KBM-7 (cell line): ENCODE measurements at regions not wholly inside any gene's neighbourhood (a gene's known extent, or its start where the extent isn't known, plus 50 kb on each side); places are given as distances from the start of the nearest gene placed in this dataset.
"Not testable (repeated sequence)": the region's sequence is repeated elsewhere in the genome, so short reads cannot be mapped to it uniquely, and the experiment has no call there.

Experiments used
- DNase-seq: peaks from one replicate; pipeline ENCODE4 v3.0.0-alpha.2; 2015
- in situ Hi-C: fragments of 300-500 bp; cut with MboI; formaldehyde crosslinking; loops from 2 replicates; pipeline ENCODE4 v1.14.3; 2020; ENCODE audit warnings: low sequenced_read_pairs, low pct_unique_long_range_greater_than_20kb, mixed read lengths

DNA sequence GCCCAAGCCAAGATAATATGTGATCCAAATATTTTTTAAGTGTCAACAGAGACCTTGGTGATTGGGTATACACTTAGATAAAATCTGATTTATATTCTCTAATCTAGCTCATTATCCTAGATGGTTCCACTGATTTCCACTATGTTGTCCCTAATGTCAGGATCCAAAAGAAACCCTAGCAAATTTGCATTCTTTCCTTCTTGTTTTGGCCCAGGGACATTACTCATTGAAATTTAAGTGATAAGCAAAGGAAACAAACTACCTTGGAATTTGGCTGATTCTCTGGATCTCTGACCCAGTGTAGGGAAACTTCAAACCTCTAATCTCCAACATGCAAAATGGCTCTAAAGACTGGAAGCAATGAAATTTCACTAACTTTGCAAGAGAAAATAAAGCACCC, 179.8 kb upstream of the MEIS1 start:
- DNase-seq, result no peak
- in situ Hi-C loops, result no loop called here

DNA sequence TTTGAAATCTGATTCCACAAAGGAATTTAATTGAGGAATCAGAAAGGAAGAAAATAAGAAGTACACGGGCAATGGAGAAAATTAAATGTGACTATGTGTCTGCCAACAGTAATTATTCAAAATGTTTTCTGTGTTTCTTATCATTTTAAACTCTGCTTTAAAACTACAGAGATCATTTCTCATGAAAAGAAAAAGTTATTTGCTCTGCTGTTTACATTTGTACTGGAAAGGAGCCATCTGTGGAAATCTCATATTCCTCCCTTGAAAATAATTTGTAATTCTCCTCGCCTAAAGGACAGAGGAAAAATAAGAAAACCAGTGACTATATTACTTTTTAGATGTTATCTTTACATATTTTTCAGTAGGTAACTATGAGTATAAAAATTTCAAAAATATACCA, 181.9 kb upstream of the MEIS1 start:
- no peak for DNase-seq
- in situ Hi-C loops, result no loop called here

DNA sequence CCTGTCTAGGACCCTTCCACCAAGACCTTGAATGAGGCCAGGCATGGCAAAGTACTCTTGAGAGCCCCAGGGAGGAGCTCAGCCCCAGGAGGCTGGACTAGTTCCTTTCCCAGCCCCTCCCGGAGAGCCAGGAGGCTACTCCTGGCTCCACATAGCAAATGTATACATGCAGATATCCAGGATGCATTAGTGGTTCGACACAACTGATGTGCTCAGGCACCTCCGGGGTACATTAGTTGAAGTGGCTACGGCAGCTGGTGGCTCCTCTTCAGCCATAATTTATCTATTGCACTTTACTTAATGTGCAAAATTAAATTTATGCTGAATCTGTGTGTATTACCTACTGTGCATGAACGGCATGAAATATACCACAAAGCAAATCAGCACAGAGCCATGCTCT, 182.8 kb upstream of the MEIS1 start:
- in situ Hi-C loops, result no loop called here
- no peak for DNase-seq

DNA sequence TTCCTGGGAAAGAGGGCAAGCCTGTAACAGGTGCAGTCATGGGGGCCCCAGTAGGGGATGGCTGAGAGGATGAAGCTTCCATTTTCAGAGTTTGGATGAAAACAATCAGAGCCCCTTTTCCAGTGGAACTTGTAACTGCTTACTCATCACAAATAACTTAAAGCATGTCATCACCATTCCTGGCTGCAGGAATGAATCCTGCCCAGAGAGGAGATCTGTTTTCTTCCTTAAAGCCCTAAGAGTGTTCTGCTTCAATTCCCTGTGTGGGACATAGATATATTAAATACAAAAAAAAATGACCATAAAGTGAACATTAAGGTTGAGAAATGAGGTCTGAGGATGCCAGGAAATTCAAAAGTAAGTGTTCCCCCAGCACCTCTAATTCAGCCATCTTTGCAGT, 183.4 kb upstream of the MEIS1 start:
- no peak for DNase-seq
- in situ Hi-C loops, result no loop called here

DNA sequence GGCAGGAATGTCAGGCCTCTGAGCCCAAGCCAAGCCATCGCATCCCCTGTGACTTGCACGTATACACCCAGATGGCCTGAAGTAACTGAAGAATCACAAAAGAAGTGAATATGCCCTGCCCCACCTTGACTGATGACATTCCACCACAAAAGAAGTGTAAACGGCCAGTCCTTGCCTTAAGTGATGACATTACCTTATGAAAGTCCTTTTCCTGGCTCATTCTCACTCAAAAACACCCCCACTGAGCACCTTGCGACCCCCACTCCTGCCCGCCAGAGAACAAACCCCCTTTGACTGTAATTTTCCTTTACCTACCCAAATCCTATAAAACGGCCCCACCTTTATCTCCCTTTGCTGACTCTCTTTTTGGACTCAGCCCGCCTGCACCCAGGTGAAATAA, 185.8 kb upstream of the MEIS1 start:
- DNase-seq, in situ Hi-C loops: not testable (repeated sequence)

DNA sequence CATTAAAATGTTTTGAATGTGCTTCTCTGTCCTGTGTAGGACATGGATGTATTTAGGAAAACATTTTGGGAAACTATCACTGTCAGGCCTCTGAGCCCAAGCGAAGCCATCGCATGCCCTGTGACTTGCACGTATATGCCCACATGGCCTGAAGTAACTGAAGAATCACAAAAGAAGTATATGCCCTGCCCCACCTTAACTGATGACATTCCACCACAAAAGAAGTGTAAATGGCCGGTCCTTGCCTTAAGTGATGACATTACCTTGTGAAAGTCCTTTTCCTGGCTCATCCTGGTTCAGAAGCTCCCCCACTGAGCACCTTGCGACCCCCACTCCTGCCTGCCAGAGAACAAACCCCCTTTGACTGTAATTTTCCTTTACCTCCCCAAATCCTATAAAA, 191.1 kb upstream of the MEIS1 start:
- in situ Hi-C loops, DNase-seq: not testable (repeated sequence)

DNA sequence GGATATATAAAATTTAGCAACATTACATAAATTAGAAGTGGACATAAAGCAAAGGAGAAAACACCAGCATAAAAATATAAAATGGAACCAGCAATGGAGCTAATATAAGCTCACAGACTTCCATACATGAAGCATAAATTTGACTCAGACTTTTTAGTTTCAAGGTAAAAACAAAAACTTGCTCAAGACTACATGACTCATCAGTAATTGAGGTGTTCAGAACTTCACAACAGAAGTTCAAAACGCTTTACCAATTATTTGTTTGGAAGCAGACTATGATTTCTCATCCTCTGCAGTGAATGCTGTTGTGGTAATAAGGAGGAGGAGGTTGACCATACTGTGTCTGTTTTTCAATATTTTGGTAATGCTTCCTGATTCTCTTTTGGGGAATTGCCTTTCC, 192.0 kb upstream of the MEIS1 start:
- in situ Hi-C loops, result not testable (repeated sequence)

DNA sequence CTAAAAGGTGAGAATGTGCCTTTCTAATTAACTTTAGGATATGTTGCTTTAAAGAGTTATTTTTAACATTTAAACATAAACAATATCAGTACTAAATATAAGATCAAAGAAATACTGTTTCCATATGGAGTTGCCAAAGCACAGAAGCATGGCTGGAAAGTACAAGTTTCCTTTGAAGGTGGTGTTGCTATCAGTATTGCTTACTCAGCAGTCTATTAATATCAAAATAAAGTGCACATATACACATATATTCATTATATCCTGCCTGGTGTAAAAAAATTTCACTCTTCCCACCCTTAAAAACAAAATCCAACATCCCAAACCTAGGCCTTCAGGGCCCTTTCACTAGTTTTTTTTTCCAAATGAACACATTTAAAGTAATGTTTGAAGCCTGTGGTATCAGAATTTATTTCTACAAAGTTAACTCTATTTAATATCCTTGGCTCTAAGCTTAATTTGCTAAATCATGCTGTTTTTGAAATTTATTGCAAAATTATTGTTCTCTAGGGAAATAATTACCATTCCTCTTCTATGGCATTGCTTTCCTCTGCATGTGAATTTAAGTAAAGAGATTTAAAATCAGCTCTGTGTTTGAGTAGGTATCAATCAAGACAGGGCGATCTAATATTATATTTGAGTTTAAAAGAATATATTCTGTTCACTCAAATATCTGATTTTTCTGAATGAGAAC, 192.7 kb upstream of the MEIS1 start:
- DNase-seq, result no peak
- in situ Hi-C loops, result no loop called here

More for the DNA sequence above, 192.0 kb upstream of the MEIS1 start:
- not testable (repeated sequence) for DNase-seq

DNA sequence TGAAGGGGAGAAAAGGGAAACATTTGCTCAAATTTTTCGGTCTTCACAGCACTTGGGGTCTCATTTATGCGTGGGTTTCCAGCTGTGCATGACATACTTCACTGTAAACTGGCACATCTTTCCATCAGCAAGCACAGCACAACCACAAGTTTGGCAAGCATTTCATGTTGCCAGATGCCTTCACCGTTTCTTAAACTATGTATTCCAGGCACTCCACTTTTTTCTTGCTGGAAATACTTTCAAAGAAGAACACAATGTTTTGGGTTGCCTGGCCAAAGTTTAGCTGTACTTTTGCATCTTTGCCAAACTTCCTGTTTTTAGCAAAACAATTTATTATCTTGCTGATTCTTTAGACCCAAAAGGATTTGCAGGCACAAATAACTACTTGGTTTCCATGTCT, 194.6 kb upstream of the MEIS1 start:
- no peak for DNase-seq
- in situ Hi-C loops, result no loop called here

DNA sequence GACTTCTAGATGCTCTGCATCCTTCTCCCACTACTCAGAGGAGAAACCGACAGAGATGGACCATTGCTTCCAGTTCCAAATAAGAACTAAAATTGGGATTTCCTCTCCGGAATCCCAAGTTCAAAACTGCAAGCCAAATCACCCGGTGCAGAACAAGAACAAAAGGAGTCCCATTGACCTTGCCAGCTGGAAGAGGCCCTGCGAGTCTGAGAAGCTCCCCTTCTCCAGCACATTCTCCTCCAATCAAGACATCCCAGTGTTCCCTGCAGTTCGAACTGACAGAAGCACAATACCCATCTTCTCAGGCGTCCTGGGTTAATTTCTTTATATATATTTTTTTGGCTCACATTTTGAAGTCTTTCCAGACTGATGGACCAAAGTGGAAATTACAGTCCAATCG, 195.3 kb upstream of the MEIS1 start:
- DNase-seq, result no peak
- in situ Hi-C loops, result no loop called here

DNA sequence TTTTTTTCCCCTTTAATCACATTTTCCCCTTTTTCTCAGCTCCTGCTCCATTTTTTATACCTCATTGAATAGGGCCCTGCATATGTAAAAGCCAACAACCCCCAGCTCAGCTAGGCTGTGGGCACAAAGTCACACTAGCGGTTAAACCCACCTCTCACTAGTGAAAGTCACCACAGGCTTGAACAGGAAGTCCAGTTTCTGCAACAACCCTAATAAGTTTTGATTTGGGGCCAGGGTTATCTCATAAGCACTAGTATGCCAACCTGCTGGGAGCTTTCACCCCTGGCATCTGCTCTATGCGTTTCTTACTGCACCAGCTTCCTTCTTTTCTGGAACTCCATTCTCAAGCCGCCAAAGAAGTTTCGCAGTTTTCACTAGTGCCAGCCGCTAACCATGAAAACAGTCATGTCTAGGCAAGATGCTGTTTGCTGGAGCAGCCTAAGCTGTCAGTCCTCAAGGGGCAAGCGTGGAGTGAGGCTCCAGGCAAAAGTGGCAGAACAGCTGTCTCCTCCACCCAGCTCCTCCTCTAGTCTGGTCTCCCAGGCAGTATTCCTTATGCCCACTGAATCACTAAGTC, 197.0 kb upstream of the MEIS1 start:
- in situ Hi-C loops, result no loop called here
- DNase-seq, result no peak

DNA sequence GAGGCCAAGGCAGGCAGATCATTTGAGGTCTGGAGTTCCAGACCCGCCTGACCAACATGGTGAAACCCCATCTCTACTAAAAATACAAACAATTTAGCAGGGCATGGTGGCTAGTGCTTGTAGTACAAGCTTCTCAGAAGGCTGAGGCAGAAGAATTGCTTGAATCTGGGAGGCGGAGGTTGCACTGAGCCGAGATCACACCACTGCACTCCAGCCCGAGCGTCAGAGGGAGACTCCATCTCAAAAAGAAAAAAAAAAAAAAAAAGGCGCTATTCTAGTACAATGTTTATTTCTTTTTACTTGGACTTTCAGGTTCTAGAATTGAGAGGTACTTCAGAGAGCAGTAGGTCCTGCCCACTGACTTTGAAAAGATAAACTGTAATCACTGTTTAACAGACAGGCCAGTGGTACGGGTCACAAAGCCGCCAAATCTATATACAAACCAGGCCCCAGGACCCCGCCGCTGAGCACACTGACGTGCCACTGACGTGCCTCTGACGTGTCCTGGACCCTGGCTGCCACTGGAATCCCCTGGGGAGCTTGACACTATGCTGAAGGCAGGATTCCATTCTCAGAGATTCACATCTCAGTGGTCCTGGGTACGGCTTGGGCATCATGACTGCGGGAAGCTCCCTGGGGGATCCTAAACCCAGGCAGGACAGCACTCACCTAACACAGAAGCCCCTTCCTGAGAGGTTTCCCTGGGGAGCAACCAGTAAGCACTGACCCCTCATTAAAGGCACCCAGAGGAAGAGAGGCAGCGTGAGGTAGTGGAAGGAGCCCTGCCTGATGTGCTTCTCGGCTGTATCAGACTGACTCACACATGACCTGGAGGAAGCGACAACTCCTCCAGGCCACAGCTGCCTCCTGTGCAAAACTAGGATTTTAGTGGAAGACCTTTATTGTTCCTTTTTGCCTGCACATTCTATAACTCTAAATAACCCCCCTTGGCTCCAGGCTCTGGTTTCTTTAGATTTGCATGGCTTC, 197.8 kb upstream of the MEIS1 start:
- no peak for DNase-seq
- in situ Hi-C loops, result no loop called here

DNA sequence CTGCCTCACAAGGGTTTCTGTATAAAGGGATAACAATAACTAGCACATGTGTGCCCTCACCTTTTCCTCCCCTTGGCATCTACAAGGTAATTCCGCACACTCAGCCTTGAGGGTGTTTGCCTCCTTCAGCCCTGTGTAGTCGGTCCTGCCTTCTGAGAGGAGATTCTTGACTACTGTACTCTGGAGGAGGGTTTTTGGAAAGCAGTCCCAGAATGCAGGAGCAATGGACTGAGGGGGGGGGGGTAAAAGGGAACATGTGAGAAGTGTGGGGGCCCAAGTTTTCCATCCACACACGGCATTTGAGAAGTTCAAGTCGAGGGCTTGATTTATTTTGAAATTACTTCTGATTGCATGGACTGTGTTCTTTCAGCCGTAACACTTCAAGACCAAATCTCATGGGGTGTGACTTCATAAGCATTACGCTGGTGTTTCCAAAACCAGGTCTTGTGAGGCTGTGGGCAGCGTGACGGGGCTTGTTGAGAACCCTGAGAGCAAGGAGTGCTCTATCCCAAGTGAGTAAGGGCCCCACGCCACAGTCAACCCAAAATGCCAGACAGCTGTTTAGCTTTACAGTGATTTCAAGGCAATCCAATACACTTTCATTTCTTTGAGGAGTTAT, 198.7 kb upstream of the MEIS1 start:
- in situ Hi-C loops, result no loop called here
- no peak for DNase-seq

DNA sequence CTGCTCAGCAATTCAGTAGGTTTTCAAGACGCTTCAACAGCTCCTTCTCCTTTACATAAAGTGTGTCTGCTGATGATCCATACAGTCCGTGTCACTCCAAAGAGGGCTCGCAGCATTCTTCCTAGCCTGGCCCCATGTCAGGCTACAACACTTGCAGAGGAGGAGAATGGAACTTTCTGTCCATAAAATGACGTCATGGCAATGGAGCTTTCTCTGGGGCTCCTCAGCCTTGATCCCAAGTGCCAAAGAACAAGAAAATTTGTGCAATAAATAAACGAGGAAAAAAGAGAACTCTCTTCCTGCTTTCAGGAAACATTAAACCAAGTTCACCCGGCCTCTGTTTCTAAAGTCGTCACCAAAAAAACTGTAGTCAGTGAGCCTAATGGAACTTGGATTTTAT, 199.5 kb upstream of the MEIS1 start:
- no peak for DNase-seq
- in situ Hi-C loops, result no loop called here

DNA sequence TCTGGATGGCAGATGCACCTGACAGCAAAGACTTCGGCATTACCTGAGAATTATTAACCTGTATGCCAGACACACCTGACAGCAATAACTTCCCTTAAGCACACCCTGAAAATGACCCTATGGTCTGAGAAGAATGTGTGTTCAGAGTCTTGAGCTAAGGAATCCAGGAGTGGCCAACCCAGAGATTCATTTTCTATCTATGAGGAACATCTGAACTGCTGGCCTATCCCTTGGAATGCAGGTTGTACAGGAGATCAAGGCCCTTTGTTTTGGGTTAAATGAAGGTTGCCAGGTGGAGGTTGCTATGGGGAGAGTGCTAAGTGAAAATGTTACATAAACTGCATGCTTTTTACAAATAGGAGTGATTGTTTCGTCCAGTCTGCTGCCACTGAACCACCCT, 200.9 kb upstream of the MEIS1 start:
- in situ Hi-C loops, result no loop called here
- no peak for DNase-seq

DNA sequence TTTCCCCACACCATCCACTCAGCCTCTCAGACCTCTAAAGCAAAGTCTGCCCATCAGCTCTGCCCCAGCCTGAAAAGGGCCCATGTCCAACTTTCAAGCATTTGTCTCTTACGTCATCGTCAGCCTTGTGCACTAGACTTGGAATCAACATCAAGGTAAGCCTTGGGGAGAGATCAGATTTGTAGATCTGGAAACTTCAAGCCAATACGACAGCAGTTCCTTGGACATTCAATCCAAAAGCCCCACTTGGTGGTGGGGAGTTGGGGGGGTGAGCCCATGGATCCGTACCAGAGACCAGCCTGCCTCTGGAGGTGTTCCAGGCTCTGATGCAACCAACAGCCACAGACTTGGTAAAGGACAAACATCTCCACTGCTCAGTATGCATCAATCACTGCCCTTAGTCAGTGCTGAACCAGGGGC, 206.8 kb upstream of the MEIS1 start:
- in situ Hi-C loops, result no loop called here

DNA sequence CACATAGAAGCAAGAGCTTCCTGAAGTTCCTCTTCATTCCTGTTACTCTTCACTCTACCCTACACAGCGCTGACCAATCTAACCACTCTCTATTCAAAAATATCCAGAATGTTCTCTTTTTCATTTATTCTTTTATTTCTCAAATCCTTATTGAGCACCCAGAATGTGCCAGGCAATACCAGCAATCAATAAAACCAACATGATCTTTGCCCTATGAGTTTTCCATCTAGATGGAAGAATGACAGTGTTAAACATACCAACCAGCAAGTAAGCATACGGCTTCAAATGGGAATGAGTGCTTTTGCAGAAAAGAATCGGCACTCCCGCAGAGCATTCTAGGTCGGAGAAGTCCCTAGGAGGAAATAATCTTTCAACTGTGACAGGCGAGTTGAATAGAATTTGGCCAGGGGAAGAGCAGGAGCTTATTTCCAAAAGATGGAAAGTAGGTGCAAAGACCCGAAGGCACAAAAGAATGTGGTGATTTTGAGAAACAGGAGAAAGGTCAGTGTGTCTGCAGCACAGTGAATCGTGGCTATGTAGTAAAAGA, 217.8 kb upstream of the MEIS1 start:
- in situ Hi-C loops, result no loop called here
- DNase-seq, result no peak

More for the DNA sequence above, 206.8 kb upstream of the MEIS1 start:
- DNase-seq, result no peak

DNA sequence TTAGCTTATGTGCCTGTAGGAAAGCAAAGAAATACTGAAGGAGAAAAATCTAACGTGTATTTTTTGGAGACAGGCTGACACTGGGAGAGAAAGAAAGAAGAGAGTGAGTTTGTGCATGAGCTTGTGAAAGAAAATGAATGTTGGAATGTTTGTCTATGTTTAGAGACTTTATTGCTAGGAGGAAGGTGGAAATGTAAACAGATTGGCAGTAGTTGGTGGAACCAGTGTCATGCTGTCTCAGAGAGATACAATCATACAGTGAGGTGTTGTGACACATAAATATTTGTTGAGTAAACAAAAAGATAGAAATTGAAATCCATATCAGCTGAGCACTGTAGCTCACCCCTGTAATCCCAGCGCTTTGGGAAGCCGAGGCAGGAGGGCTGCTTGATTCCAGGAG, 222.2 kb upstream of the MEIS1 start:
- in situ Hi-C loops, result no loop called here
- DNase-seq, result no peak

DNA sequence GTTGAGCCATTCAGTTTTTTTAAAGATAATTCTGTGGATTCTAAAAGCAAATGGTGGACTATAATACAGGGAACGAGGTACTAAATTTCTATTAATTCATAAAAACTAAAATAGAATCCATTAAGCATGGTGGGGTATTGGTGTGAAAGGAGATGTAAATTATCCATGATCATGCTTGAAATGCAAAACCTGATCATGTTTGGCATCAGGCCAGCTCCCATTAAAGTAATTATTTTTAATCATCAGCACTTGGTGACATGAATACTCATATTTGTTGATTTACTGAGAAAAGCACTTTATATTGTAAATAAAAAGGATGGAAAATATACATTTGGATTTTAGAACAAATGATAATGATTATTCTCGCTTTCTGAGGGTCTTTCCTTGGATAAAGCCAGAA, 232.3 kb upstream of the MEIS1 start:
- in situ Hi-C loops, result no loop called here
- DNase-seq, result no peak
